Keratinocyte (primary cell): ENCODE measurements at regions not wholly inside any gene's neighbourhood (a gene's known extent, or its start where the extent isn't known, plus 50 kb on each side); places are given as distances from the start of the nearest gene placed in this dataset.

Experiments used
- EZH2 ChIP-seq: IDR thresholded peaks from one replicate; pipeline ENCODE4 v1.6.1; 2012; ENCODE audit warnings: inconsistent platforms, mild to moderate bottlenecking, low read length, moderate library complexity
- TF ChIP-seq, protein P1 (sequence below), 3 experiments: IDR thresholded peaks in 1 of 3; conservative IDR thresholded peaks in 1 of 3; optimal IDR thresholded peaks in 1 of 3; 2 replicates in 2 of 3; 3 replicates in 1 of 3; pipeline versions ENCODE3 to v1.5.1; 2011; ENCODE audit warnings: low read length in 3 of 3, mild to moderate bottlenecking in 3 of 3, moderate library complexity in 2 of 3, control low read depth in 1 of 3, inconsistent platforms in 1 of 3; ENCODE audit not compliant: insufficient read depth in 2 of 3; ENCODE audit errors: extremely low read depth in 1 of 3

DNA sequence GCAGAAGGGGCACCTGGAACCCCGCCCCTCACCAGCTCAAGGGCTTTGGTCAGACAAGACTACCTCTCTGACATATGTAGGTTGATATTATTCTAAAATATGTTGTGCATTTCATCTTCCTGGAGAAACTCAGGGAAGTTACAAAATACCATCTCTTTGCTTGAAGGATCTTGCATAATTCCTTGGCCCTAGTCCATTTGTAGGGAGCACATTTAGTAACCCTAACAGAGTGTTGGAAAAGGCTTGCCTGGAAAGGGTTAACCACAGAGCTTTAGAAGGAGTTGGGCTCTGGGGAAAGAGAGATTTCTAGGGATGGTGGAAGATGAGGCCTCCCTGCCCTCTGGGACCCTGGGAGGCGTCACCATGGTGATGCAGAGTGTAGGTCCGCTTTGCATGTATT is 143.0 kb upstream of the SLC1A4 start:
- TF ChIP-seq, protein P1, sequence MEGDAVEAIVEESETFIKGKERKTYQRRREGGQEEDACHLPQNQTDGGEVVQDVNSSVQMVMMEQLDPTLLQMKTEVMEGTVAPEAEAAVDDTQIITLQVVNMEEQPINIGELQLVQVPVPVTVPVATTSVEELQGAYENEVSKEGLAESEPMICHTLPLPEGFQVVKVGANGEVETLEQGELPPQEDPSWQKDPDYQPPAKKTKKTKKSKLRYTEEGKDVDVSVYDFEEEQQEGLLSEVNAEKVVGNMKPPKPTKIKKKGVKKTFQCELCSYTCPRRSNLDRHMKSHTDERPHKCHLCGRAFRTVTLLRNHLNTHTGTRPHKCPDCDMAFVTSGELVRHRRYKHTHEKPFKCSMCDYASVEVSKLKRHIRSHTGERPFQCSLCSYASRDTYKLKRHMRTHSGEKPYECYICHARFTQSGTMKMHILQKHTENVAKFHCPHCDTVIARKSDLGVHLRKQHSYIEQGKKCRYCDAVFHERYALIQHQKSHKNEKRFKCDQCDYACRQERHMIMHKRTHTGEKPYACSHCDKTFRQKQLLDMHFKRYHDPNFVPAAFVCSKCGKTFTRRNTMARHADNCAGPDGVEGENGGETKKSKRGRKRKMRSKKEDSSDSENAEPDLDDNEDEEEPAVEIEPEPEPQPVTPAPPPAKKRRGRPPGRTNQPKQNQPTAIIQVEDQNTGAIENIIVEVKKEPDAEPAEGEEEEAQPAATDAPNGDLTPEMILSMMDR (optimal IDR thresholded peaks at IDR 0.05 in 1 of 3, IDR thresholded peaks at IDR 0.05 in 1 of 3, conservative IDR thresholded peaks at IDR 0.05 in 1 of 3; ENCODE audit: extremely low read depth in 1 of 3, insufficient read depth in 2 of 3, low read length in 3 of 3), result no peak
- no peak for TF ChIP-seq EZH2
